ENCODE measurements at regions not wholly inside any gene's neighbourhood (a gene's known extent, or its start where the extent isn't known, plus 50 kb on each side); places are given as distances from the start of the nearest gene placed in this dataset.

DNA sequence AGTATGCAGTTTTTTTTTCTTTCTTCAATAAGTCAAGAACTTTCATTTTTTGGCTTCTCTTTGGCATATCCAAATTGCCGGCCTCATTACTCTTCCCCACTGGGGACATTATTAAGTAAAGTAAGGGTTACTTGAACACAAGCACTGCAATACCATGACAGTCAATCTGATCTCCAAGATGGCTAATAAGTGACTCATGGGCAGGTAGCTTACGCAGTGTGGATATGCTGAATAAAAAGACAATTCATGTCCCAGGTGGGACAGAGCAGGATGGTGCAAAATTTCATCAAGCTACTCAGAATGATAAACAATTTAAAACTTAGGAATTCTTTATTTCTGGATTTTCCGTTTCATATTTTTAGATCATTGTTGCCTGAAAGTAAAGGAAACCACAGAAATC, 671.8 kb downstream of the ACTL7B start:
- TF ChIP-seq POLR2A (IDR thresholded peaks at IDR 0.05): no peak
- TF ChIP-seq, protein P1, sequence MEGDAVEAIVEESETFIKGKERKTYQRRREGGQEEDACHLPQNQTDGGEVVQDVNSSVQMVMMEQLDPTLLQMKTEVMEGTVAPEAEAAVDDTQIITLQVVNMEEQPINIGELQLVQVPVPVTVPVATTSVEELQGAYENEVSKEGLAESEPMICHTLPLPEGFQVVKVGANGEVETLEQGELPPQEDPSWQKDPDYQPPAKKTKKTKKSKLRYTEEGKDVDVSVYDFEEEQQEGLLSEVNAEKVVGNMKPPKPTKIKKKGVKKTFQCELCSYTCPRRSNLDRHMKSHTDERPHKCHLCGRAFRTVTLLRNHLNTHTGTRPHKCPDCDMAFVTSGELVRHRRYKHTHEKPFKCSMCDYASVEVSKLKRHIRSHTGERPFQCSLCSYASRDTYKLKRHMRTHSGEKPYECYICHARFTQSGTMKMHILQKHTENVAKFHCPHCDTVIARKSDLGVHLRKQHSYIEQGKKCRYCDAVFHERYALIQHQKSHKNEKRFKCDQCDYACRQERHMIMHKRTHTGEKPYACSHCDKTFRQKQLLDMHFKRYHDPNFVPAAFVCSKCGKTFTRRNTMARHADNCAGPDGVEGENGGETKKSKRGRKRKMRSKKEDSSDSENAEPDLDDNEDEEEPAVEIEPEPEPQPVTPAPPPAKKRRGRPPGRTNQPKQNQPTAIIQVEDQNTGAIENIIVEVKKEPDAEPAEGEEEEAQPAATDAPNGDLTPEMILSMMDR (IDR thresholded peaks at IDR 0.05): no peak

All from transverse colon (tissue), 3 donors.